Ectodermal cell (in vitro differentiated cells): ENCODE measurements at regions not wholly inside any gene's neighbourhood (a gene's known extent, or its start where the extent isn't known, plus 50 kb on each side); places are given as distances from the start of the nearest gene placed in this dataset.
"Not testable (repeated sequence)": the region's sequence is repeated elsewhere in the genome, so short reads cannot be mapped to it uniquely, and the experiment has no call there.

Experiments used
- H3K27ac ChIP-seq: 2 replicates; pipeline ENCODE4 v1.7.0; 2013; ENCODE audit warnings: mild to moderate bottlenecking, low read depth, low read length; ENCODE audit not compliant: insufficient read depth, poor library complexity, severe bottlenecking
- H3K27me3 ChIP-seq: 2 replicates; pipeline ENCODE4 v1.7.0; 2013; ENCODE audit warnings: mild to moderate bottlenecking, low read length; ENCODE audit not compliant: insufficient read depth, control insufficient read depth, poor library complexity, severe bottlenecking
- H3K36me3 ChIP-seq: one replicate; pipeline ENCODE4 v1.7.0; 2013; ENCODE audit warnings: low read length; ENCODE audit not compliant: control insufficient read depth, insufficient read depth
- H3K4me1 ChIP-seq: one replicate; pipeline ENCODE4 v1.7.0; 2013; ENCODE audit warnings: low read length; ENCODE audit not compliant: control insufficient read depth, insufficient read depth
- H3K4me3 ChIP-seq: 2 replicates; pipeline ENCODE4 v1.7.0; 2013; ENCODE audit warnings: low read depth, low read length, control low read depth; ENCODE audit not compliant: insufficient read depth
- H3K9me3 ChIP-seq: 2 replicates; pipeline ENCODE4 v1.7.0; 2013; ENCODE audit warnings: mild to moderate bottlenecking, low read length, moderate library complexity; ENCODE audit not compliant: control insufficient read depth
- WGBS, 2 experiments: methylation state at CpG; one replicate each; pipeline ENCODE4 v1.1.7; 2013; ENCODE audit warnings: missing lambda C conversion rate in 2 of 2; 5-methylcytosine and 5-hydroxymethylcytosine counted together

DNA sequence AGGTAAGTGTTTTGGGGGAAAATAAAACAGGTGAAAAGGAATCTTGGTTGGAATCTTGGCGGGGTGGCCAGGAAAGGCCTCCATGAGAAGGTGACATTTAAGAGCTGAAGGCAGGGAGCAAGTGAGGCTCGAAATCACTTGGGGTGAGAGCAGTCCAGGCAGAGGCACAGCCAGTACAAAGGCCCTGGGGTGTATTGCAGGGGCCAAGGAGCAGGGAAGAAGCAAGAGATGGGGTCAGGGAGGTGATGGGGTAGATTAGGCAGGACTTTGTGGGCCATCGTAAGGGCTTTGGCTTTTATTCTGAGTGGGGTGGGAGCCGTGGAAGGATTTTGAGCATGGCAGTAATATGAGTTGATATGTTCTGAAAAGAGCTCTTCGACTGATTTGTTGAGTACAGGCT is 551.1 kb downstream of the MN1 start:
- Histone ChIP-seq H3K27ac (no peak overlapping the region), H3K4me1 (no peaks in the 10 kb centered on the region), H3K4me3 (no peak overlapping the region), H3K9me3 (peaks cover 2% of the 10 kb centered on the region), H3K27me3 (no peaks in the 10 kb centered on the region), H3K36me3 (no peaks in the 10 kb centered on the region)
- 93% methylated on average over 5 of the region's 5 CpGs for WGBS, 2 experiments

DNA sequence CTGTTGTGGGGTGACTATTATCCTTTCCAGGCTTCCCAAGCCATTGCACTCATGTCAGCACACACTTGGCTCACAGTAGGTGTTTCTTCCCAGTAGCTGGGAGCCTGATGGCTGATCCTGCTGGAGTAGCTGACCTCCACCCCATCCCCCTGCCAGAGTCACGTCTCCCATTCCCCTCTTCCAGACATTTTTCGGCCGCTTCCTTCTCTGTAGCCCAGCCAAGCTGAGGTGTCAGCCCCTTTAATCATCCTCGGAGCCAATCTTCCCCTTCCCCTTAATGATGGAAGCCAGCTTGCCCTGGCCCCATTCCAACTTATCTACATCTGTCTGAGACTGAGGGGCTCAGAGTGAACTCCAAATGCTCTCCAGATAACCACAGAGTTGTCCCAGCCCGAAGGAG is 550.7 kb downstream of the MN1 start:
- Histone ChIP-seq H3K27ac (no peak overlapping the region), H3K36me3 (no peaks in the 10 kb centered on the region), H3K4me3 (no peak overlapping the region), H3K9me3 (peaks cover 3% of the 10 kb centered on the region), H3K4me1 (no peaks in the 10 kb centered on the region), H3K27me3 (no peaks in the 10 kb centered on the region)
- 91 to 93% methylated on average over 5 of the region's 5 CpGs for WGBS, 2 experiments

DNA sequence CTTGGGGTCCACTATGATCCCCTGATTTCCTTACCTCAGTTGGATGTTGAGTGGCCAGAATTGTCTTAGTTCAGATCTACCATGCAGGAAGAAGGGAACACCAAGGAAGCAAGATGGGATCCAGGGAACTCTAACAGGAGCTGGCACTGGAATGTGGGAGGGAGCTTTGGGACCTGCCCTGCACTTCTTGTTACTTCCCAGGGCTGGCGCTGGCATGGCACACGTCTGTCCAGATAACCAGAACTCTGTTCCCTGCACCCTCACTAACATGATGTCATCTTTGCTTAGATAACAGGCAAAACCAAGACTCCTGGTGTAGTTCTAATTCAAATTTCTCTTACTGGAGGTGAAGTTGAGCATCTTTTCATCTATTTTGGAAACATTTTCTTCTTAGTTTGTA is 550.0 kb downstream of the MN1 start:
- Histone ChIP-seq H3K27ac (no peak overlapping the region), H3K36me3 (no peaks in the 10 kb centered on the region), H3K4me1 (no peaks in the 10 kb centered on the region), H3K27me3 (no peaks in the 10 kb centered on the region), H3K4me3 (no peak overlapping the region), H3K9me3 (peaks cover 3% of the 10 kb centered on the region)
- 94 to 97% methylated on average over 2 of the region's 2 CpGs for WGBS, 2 experiments

DNA sequence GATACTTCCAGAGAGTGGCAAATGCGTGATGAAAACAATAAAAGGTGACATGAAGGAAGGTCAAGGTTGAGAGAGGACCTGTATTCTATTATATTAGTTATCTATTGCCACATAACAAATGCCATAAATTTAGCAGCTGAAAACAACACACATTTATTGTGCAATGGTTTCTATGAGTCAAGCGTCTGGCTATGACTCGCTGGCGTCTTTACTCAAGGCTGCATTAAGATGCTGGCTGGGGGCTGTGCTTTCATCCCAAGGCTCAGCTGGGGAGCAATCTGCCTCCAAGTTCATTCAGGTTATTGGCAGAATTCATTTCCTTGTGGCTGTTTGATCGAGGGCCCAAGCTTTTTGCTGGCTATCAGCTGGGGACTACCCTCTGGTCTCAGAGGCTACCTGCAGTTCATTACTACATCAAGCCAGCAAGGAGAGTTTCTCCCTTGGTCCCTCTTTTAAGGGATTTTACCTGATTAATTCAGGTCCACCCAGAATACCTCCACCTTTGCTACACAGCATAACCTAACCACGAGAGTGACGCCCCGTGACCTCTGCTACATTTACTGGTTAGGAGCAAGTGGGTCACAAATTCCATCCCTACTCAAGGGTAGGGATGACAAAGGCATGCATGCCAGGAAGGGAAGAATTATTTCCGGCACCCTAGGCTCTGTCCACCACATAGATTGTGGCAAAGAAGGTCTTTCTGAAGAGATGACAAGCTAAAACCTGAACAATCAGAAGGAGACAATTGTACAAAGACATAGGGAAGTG is 549.1 kb downstream of the MN1 start:
- Histone ChIP-seq H3K4me3 (no peak overlapping the region), H3K27ac (no peak overlapping the region), H3K9me3 (peaks cover 3% of the 10 kb centered on the region), H3K27me3 (no peaks in the 10 kb centered on the region), H3K4me1 (no peaks in the 10 kb centered on the region), H3K36me3 (no peaks in the 10 kb centered on the region)
- 92 to 96% methylated on average over 9 of the region's 9 CpGs for WGBS, 2 experiments

DNA sequence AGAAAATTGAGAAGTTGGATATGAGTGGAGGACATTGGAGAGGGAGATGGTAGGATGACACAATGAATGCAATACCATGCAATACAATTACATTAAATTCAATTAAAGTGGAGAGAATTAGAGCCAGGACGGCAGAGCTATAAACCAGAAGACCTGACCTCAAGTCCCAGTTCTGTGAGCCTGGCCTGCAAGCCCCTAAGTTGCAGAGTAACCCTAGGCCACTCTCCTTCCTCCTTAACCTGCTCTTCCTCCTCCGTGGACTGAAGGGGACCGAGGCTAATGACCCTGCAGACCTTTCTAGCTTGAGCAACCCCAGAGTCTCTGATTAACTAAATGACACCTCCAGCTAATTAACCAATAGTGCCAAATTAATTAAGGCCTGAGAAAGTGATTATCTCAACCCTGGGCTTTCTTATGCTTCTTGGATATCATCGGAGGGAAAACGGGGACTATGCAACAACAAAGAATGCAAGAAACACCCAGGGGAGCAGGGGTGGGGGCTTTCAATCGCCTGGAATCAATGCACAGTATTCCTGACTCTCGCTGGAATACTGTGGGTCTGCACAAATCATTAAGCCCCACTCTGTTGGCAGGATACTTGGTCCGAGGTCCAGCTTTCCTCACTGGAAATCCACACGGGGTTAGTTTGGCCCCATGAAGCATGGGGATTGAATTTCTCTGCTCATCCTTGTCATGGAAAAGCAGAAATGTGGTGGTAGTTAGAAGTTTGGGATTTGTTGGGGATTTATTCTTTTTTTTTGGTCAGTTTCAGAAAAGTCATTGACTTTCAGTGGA is 548.3 kb downstream of the MN1 start:
- Histone ChIP-seq H3K27ac (no peak overlapping the region), H3K36me3 (no peaks in the 10 kb centered on the region), H3K9me3 (peaks cover 3% of the 10 kb centered on the region), H3K4me1 (no peaks in the 10 kb centered on the region), H3K27me3 (no peaks in the 10 kb centered on the region), H3K4me3 (no peak overlapping the region)
- 89 to 90% methylated on average over 9 of the region's 9 CpGs for WGBS, 2 experiments

DNA sequence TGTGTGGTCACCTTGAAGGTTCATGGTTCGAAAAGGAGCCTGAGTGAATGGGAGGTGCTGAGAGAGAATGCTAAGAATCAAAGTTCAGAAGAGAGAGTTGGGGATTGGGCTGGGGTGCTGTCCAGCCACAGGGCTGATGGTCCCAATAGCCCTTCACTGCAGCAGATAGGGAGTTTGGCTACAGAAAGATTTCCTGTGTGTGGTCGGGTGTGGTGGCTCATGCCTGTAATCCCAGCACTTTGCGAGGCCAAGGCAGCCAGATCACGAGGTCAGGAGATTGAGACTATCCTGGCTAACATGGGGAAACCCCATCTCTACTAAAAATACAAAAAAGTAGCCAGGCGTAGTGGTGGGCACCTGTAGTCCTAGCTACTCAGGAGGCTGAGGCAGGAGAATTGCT is 547.5 kb downstream of the MN1 start:
- not testable (repeated sequence) for H3K4me3 ChIP-seq, H3K4me1 ChIP-seq, H3K27me3 ChIP-seq, H3K27ac ChIP-seq, H3K9me3 ChIP-seq, H3K36me3 ChIP-seq
- WGBS, 2 experiments = 95 to 97% methylated on average over 5 of the region's 5 CpGs

DNA sequence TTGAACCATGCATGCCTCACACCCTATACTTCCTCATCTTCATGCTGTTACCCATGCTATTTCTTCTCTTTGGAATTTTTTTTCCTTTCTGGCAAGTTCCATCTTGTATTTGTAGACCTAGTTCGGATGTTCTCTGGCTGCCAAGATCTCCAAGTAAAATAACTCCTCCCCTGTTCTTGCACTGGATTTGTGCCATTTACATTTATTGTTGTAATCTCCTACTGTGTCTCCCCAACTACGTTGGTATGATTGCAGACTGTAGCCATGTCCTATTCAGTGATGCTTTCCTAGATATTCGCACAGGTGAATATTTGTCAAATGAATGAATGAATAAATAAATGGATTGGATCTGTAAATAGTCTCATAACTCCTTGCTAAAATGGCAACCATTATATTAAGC is 546.0 kb downstream of the MN1 start:
- no peaks in the 10 kb centered on the region for H3K27me3 ChIP-seq
- no peak overlapping the region for H3K4me3 ChIP-seq
- H3K4me1 ChIP-seq = peaks cover 6% of the 10 kb centered on the region
- H3K27ac ChIP-seq = no peak overlapping the region
- WGBS, 2 experiments = 94 to 96% methylated on average over 3 of the region's 3 CpGs
- no peaks in the 10 kb centered on the region for H3K36me3 ChIP-seq
- peaks cover 3% of the 10 kb centered on the region for H3K9me3 ChIP-seq

DNA sequence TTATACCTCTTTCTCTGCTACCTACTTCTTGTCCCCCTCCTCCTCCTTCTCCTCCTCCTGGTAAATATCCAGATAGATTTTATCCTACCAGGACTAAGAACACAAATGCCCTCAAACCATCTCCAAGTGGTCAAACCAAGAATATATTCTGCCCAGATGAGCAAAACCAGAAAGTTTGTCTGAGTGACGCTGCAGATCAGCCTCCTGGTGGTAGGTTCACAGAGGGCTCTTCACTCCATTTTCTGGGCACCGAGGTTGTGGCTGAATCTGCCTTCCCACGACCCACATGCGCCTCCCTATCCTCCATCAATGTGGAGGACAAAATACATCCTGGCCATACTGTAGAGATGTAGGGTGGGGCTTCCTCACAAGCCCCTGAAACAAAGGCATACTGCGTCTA is 543.6 kb downstream of the MN1 start:
- Histone ChIP-seq H3K27me3 (no peaks in the 10 kb centered on the region), H3K27ac (no peak overlapping the region), H3K4me1 (peaks cover 11% of the 10 kb centered on the region), H3K4me3 (no peak overlapping the region), H3K36me3 (no peaks in the 10 kb centered on the region), H3K9me3 (peaks cover 3% of the 10 kb centered on the region)
- WGBS, 2 experiments = 79 to 81% methylated on average over 4 to 5 of the region's 5 CpGs

DNA sequence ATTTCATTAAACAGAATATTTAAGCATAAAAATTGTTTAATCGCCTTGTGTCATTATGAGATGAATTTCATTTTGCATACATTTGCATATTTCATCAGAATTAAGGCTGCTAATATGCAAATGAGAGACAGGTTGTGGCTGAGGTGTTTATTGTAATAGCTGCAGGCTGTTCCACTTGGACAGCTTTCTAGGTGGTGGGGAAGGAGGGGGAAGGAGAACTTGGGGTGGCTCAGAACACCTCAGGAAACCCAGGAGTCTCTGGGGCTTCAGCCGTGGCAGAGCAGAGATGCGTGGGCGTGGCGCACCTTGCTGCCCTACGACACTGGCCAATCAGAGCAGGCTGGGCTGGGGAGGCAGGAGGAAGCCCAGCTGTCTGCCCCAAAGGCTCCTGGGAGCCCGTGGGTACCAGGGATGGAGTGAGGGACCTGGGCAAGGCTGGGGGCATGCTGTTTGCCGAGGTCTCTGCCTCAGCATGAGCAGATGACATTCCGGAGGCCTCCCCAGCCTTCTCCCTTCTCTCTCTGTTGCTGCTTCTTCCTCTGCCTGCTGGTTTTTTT is 542.9 kb downstream of the MN1 start:
- no peaks in the 10 kb centered on the region for H3K27me3 ChIP-seq
- no peak overlapping the region for H3K27ac ChIP-seq
- no peaks in the 10 kb centered on the region for H3K36me3 ChIP-seq
- 64 to 72% methylated on average over 9 of the region's 9 CpGs for WGBS, 2 experiments
- H3K4me3 ChIP-seq = no peak overlapping the region
- H3K4me1 ChIP-seq = peaks cover 11% of the 10 kb centered on the region
- peaks cover 3% of the 10 kb centered on the region for H3K9me3 ChIP-seq

DNA sequence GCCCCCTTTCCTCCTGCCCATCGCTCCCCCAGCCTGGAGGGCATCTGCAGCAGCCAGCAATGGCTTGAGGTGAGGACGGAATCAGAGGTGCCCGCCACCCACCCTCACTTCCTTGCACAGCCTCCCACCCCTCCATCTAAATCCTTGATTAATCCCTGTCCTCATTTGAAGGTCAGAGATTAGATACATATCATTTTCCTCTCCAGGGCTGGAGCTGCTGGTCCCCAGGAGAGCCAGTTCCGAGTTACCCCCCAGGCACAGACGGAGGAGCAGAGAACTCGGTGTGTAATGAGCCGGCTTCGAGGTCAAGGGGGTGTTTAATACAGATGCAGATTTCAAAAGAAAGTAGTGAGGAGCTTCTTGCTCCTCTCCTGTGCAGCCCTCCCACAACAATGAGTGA is 542.1 kb downstream of the MN1 start:
- WGBS, 2 experiments = 64 to 73% methylated on average over 8 of the region's 8 CpGs
- Histone ChIP-seq H3K36me3 (no peaks in the 10 kb centered on the region), H3K27ac (no peak overlapping the region), H3K4me1 (peaks cover 11% of the 10 kb centered on the region), H3K4me3 (no peak overlapping the region), H3K27me3 (no peaks in the 10 kb centered on the region), H3K9me3 (peaks cover 3% of the 10 kb centered on the region)
